ENCODE measurements at regions not wholly inside any gene's neighbourhood (a gene's known extent, or its start where the extent isn't known, plus 50 kb on each side); places are given as distances from the start of the nearest gene placed in this dataset.
A peak's percentile ranks its signal among the peaks of the same experiment; 100 is the strongest.

- no peak for DNase-seq (ENCODE audit: low read depth)
- no peak overlapping the region for H3K4me3 ChIP-seq (ENCODE audit: control insufficient read depth, low read depth, low read length)
- TF ChIP-seq CTCF (conservative IDR thresholded peaks at IDR 0.05; ENCODE audit: control insufficient read depth, insufficient read depth, low read depth, low read length): no peak
Observed at GRCh38 chr22:27667121-27667843, 134.3 kb downstream of the MN1 start.

GRCh38 chr22:27668828-27669797 is 132.4 kb downstream of the MN1 start:
- peak; percentile 32 for DNase-seq (ENCODE audit: low read depth)
- H3K4me3 ChIP-seq (ENCODE audit: control insufficient read depth, low read depth, low read length): no peak overlapping the region
- no peak for TF ChIP-seq CTCF (conservative IDR thresholded peaks at IDR 0.05; ENCODE audit: control insufficient read depth, insufficient read depth, low read depth, low read length)

- H3K4me3 ChIP-seq (ENCODE audit: control insufficient read depth, low read depth, low read length): no peak overlapping the region
- DNase-seq (ENCODE audit: low read depth): peak; percentile 27
- no peak for TF ChIP-seq CTCF (conservative IDR thresholded peaks at IDR 0.05; ENCODE audit: control insufficient read depth, insufficient read depth, low read depth, low read length)
Observed at GRCh38 chr22:27669798-27670599, 131.6 kb downstream of the MN1 start.

GRCh38 chr22:27670701-27671412 is 130.7 kb downstream of the MN1 start:
- no peak for DNase-seq (ENCODE audit: low read depth)
- no peak overlapping the region for H3K4me3 ChIP-seq (ENCODE audit: control insufficient read depth, low read depth, low read length)
- TF ChIP-seq CTCF (conservative IDR thresholded peaks at IDR 0.05; ENCODE audit: control insufficient read depth, insufficient read depth, low read depth, low read length): no peak

- no peak overlapping the region for H3K4me3 ChIP-seq (ENCODE audit: control insufficient read depth, low read depth, low read length)
- no peak for TF ChIP-seq CTCF (conservative IDR thresholded peaks at IDR 0.05; ENCODE audit: control insufficient read depth, insufficient read depth, low read depth, low read length)
- DNase-seq (ENCODE audit: low read depth): no peak
Observed at GRCh38 chr22:27671413-27671935, 130.1 kb downstream of the MN1 start.

Data from fibroblast of mammary gland (primary cell).